ENCODE measurements at regions not wholly inside any gene's neighbourhood (a gene's known extent, or its start where the extent isn't known, plus 50 kb on each side); places are given as distances from the start of the nearest gene placed in this dataset.

DNA sequence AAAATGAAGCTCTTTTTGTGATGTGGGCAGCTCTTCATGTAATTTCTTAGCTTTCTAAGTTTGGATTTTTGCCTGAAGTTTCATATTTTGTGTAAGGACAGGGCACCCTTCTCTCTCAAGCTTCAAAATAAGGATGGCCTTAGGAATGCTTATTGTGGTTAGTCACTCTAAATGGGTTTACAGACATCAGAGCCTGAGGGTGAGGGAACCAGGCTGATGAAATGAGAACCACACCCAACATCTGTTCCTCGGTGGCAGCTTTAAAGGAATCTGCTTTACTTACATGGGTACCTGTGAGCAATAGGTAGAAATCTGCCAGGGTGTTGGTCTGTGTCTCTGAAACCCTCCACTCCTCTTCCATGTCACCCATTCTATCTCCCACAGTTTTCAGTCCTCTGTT, 174.3 kb downstream of the EMX2 start:
- no peak for DNase-seq (ENCODE audit: low spot score)
- no peaks in the 10 kb centered on the region for H3K4me1 Mint-ChIP-seq (ENCODE audit: low read depth)
- H3K9me3 Mint-ChIP-seq: no peaks in the 10 kb centered on the region
- no peaks in the 10 kb centered on the region for H3K36me3 Mint-ChIP-seq (ENCODE audit: low read depth)
- H3K4me3 Mint-ChIP-seq: no peak overlapping the region
- peaks cover 10% of the 10 kb centered on the region for H3K27me3 Mint-ChIP-seq (ENCODE audit: insufficient read depth)
- intact Hi-C loops (cut with micrococcal nuclease): no loop called here
- H3K27ac Mint-ChIP-seq: no peak overlapping the region

DNA sequence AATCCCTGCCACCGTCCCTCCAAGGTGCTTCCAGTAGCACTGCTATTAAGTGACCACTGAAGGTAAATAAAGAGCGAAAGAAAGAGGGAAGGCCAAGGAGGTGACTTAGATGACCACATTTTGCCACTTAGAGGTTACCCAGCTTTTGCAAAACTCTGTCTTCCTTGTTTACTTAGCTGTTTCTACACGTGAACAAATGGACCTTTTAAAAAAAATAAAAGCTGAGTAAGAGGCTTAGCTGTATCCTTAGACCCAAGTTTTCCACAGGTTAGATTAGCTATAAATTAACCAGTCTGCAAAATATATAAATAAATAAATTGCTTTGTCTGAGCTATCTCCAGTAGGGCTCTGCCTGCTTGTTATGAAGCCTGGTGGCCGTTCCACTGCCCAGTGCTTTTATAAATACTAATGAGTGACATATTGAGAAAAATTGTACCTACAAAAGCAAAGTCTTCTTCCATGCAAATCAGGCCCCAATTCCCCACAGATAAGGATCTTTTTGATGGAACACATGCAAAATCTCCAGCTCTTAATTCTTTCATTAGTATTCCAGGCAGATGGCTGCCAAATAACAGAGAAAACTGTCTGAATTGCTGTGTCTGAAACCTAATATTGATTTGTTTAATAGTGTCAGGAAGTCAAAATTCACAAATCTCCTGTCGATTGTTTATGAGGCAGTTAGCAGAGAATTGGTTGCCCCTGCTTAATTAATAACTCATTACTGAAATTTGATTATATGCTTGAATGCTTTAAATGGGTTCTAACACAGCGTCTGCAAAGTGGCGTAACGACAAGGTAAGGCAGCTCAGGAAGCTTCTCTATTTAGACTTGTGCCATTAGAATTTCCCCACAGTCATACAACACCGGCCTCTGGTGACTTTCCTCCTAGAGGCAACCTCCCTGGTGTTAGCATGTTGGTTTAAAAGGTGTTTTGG, 176.7 kb downstream of the EMX2 start:
- Mint-ChIP-seq H3K27me3 (ENCODE audit: insufficient read depth) (peaks cover 6% of the 10 kb centered on the region), H3K4me3 (no peak overlapping the region), H3K27ac (no peak overlapping the region), H3K36me3 (ENCODE audit: low read depth) (no peaks in the 10 kb centered on the region), H3K4me1 (ENCODE audit: low read depth) (no peaks in the 10 kb centered on the region), H3K9me3 (no peaks in the 10 kb centered on the region)
- DNase-seq (ENCODE audit: low spot score): no peak
- intact Hi-C loops (cut with micrococcal nuclease): no loop called here

DNA sequence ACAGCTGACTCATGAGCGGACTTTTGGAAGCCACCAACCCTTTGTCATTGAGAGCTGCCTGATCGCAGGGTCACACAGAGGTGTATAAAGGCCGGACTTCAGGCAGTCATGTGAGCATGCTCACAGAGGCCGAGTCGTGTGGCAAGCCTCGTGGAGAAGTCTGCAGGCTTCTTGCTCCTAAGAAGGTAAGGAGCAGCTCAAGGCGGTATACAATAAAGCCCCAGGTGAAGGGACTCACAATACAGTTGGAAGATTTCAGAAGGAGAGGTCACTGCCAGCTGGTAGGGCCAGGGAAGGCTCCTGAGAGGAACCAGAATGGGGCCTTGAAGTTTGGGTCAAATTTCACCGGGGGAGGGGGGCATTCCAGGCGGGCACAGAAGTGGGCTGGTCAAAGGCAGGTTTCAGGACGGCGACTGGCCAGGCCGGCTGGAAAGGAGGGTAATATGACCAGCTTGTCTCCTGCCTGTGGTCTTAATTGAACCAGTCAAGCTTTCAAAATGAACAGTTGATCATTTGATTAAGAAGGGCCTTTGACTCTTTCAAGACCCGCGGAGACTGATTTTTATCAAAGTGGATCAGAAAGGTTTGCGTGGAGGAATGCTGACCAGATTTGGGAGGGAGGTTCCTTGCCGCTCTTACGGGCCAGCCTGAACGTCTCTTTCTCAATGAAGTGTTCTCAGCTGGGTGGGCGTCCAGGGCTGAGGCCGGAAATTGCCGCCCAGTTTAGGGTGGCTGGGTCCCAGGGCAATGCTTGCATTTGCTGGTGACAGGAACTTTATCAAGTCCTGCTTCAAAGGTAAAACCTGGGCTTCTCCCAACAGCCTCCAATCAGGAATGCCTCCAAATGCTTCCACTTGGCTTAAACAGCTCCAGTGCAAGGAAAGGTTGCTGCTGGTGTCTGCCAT, 178.6 kb downstream of the EMX2 start:
- intact Hi-C loops (cut with micrococcal nuclease): no loop called here
- no peak overlapping the region for H3K4me3 Mint-ChIP-seq
- H3K27ac Mint-ChIP-seq: no peak overlapping the region
- no peaks in the 10 kb centered on the region for H3K36me3 Mint-ChIP-seq (ENCODE audit: low read depth)
- DNase-seq (ENCODE audit: low spot score): no peak
- H3K9me3 Mint-ChIP-seq: no peaks in the 10 kb centered on the region
- H3K4me1 Mint-ChIP-seq (ENCODE audit: low read depth): no peaks in the 10 kb centered on the region
- peaks cover 8% of the 10 kb centered on the region for H3K27me3 Mint-ChIP-seq (ENCODE audit: insufficient read depth)

DNA sequence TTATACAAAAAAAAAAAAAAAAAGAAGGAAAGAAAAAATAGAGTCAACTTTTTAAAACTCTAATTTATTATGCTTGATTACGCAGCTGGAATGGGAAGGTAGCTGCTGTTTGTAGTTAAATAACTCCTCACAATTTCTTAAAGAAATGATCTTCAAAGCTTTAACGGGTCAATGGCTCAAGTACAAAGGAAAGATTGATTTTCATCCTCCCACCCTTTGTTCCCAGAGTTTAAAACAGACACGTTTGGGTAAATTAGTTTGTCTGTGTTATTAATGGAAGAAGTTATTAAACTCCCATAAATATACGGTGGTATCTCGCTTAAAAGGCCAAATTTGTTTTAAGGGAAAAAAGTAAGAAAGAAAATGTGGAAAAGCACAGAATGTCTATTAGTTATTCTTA, 179.3 kb downstream of the EMX2 start:
- Mint-ChIP-seq H3K4me1 (ENCODE audit: low read depth) (no peaks in the 10 kb centered on the region), H3K36me3 (ENCODE audit: low read depth) (no peaks in the 10 kb centered on the region), H3K9me3 (no peaks in the 10 kb centered on the region), H3K4me3 (no peak overlapping the region), H3K27ac (no peak overlapping the region), H3K27me3 (ENCODE audit: insufficient read depth) (peaks cover 8% of the 10 kb centered on the region)
- intact Hi-C loops (cut with micrococcal nuclease): no loop called here
- no peak for DNase-seq (ENCODE audit: low spot score)

DNA sequence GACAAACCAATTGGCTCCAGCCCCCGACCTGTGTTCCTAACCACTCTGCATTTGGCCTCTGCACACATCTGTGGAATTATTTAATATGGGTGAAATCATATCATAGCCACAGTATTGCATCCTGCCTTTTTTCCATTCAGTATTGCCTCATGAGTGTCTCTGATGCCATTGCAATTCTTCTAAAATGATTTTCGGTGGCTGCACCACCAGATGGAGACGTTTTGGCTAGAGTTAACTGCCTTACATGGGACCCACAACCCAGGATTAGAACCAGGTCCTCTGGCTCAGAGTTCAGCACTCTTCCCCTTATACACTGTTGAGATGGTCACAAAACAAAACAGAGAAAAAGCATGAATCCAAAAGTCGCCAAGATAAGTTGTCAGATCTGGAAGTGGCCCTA, 180.8 kb downstream of the EMX2 start:
- intact Hi-C loops (cut with micrococcal nuclease): no loop called here
- Mint-ChIP-seq H3K27me3 (ENCODE audit: insufficient read depth) (peaks cover 8% of the 10 kb centered on the region), H3K9me3 (no peaks in the 10 kb centered on the region), H3K4me3 (no peak overlapping the region), H3K4me1 (ENCODE audit: low read depth) (no peaks in the 10 kb centered on the region), H3K36me3 (ENCODE audit: low read depth) (no peaks in the 10 kb centered on the region), H3K27ac (no peak overlapping the region)
- DNase-seq (ENCODE audit: low spot score): no peak

DNA sequence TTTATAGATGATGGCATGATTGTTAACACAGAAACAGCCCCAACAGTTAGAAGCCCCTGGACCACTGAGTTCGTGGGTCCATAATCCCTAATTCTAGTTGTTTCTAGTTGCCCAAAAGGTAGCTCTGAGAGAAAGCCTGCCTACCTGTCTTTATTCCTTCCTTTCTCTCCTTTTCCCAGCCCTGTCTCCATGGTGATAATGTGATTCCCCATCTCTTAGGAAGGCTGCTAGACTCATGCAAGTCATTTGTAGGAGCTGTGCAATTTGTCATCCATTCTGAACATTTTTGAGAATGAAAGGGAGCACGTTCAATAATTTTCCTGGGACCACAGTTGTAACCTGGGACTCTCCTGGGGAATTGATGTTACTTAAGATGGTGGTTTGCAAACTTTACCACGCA, 183.4 kb downstream of the EMX2 start:
- intact Hi-C loops (cut with micrococcal nuclease): no loop called here
- H3K4me3 Mint-ChIP-seq: no peak overlapping the region
- no peaks in the 10 kb centered on the region for H3K36me3 Mint-ChIP-seq (ENCODE audit: low read depth)
- no peaks in the 10 kb centered on the region for H3K4me1 Mint-ChIP-seq (ENCODE audit: low read depth)
- H3K27me3 Mint-ChIP-seq (ENCODE audit: insufficient read depth): peaks cover 8% of the 10 kb centered on the region
- DNase-seq (ENCODE audit: low spot score): no peak
- no peak overlapping the region for H3K27ac Mint-ChIP-seq
- H3K9me3 Mint-ChIP-seq: no peaks in the 10 kb centered on the region

DNA sequence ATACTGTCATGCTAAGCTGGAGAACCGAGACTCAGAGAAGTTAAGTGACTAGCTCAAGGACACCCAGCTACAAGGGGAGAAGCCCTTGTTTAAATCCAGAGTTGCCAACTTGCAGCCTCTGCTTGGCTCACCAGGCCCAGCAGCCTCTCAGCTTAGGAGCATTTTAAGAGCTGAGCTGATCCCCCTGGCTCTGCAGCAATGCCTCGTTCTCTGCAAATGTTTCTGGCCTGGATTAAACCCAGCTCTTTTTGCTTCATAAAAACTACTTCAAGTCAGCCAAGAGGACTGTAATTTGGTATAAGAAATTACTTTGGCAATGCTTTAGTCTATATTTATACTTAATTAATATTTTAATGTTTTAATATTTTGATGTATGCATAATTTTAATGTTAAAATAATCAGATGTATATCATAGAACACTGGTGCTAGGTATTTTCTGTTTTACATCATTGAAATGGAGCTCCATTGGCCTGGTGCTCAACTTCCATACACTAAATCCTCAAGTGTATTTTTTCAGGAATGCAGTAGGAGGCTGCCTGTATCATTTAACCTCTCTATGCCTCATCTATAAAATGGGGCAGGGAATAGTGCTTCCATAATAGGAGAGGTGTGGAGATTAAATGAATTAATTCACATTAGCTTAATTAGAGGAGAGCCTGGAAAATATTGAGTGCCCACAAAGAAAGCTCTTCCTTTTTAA, 184.2 kb downstream of the EMX2 start:
- H3K9me3 Mint-ChIP-seq: no peaks in the 10 kb centered on the region
- H3K4me3 Mint-ChIP-seq: no peak overlapping the region
- H3K27ac Mint-ChIP-seq: no peak overlapping the region
- intact Hi-C loops (cut with micrococcal nuclease): no loop called here
- peaks cover 6% of the 10 kb centered on the region for H3K27me3 Mint-ChIP-seq (ENCODE audit: insufficient read depth)
- DNase-seq (ENCODE audit: low spot score): no peak
- no peaks in the 10 kb centered on the region for H3K36me3 Mint-ChIP-seq (ENCODE audit: low read depth)
- no peaks in the 10 kb centered on the region for H3K4me1 Mint-ChIP-seq (ENCODE audit: low read depth)

DNA sequence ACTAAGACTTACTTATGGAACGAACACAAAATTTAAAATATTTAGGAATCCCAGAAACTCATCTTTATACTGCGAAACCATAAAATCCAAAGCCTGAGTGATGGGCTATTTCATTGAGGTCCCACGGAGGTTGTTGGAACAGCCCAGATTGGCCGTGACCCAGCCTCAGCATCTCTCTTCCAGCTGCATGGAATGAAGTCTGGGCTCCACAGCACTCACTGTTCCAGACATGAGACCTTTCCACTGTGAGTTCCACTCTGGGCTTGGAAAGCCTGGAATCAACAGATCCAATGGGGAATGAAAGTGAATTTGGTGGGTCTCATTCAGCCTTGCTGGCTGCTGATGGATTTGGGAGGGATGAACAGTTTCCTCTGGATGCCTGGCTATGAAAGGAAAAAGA, 184.9 kb downstream of the EMX2 start:
- Mint-ChIP-seq H3K27me3 (ENCODE audit: insufficient read depth) (peaks cover 11% of the 10 kb centered on the region), H3K36me3 (ENCODE audit: low read depth) (no peaks in the 10 kb centered on the region)

DNA sequence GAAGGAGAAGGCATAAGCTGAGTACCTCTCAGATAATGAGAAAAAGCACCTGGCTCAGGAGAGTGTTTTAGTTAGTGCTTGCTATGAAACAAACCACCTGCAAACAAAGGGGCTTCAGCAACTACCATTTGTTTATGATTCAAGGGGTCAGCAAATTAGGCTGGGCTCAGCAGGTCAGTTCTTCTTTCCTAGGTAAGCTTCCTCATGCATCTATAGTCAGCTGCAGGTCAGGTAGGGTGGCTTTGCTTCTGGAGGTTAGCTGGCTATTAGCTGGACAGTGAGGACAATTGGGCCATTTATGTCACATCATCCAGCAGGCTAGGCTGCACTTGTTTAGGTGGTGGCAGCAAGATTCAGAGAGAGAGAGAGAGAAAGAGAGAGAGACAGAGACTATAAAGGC, 185.5 kb downstream of the EMX2 start:
- H3K36me3 Mint-ChIP-seq (ENCODE audit: low read depth): no peaks in the 10 kb centered on the region
- no peak overlapping the region for H3K27ac Mint-ChIP-seq
- H3K4me3 Mint-ChIP-seq: no peak overlapping the region
- peaks cover 13% of the 10 kb centered on the region for H3K27me3 Mint-ChIP-seq (ENCODE audit: insufficient read depth)
- DNase-seq (ENCODE audit: low spot score): no peak
- no peaks in the 10 kb centered on the region for H3K9me3 Mint-ChIP-seq
- intact Hi-C loops (cut with micrococcal nuclease): no loop called here
- H3K4me1 Mint-ChIP-seq (ENCODE audit: low read depth): no peaks in the 10 kb centered on the region

More for the DNA sequence above, 184.9 kb downstream of the EMX2 start:
- intact Hi-C loops (cut with micrococcal nuclease): no loop called here
- Mint-ChIP-seq H3K9me3 (no peaks in the 10 kb centered on the region), H3K4me1 (ENCODE audit: low read depth) (no peaks in the 10 kb centered on the region), H3K4me3 (no peak overlapping the region), H3K27ac (no peak overlapping the region)
- no peak for DNase-seq (ENCODE audit: low spot score)

DNA sequence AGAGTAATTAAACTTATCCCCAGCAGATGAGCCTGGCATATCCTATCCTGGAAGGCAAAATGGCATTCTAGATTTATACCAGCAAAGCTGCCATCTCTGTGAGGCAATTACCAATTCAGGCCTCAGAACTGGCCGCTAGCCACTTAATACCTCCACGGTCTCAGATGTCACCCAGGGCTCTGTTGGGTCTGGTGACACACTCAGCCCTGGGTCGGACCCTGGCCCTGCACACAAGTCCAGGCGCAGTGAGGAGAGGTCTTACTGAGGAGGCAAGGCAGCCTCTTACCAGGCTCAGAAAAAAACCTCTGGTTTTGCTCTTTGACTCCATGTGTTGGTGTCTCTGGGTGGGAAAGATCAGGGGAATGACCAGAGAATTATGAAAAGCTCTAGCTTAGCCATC, 186.6 kb downstream of the EMX2 start:
- Mint-ChIP-seq H3K36me3 (ENCODE audit: low read depth) (no peaks in the 10 kb centered on the region), H3K4me1 (ENCODE audit: low read depth) (no peaks in the 10 kb centered on the region), H3K27me3 (ENCODE audit: insufficient read depth) (peaks cover 20% of the 10 kb centered on the region), H3K9me3 (no peaks in the 10 kb centered on the region), H3K27ac (no peak overlapping the region), H3K4me3 (no peak overlapping the region)
- DNase-seq (ENCODE audit: low spot score): no peak
- intact Hi-C loops (cut with micrococcal nuclease): no loop called here

DNA sequence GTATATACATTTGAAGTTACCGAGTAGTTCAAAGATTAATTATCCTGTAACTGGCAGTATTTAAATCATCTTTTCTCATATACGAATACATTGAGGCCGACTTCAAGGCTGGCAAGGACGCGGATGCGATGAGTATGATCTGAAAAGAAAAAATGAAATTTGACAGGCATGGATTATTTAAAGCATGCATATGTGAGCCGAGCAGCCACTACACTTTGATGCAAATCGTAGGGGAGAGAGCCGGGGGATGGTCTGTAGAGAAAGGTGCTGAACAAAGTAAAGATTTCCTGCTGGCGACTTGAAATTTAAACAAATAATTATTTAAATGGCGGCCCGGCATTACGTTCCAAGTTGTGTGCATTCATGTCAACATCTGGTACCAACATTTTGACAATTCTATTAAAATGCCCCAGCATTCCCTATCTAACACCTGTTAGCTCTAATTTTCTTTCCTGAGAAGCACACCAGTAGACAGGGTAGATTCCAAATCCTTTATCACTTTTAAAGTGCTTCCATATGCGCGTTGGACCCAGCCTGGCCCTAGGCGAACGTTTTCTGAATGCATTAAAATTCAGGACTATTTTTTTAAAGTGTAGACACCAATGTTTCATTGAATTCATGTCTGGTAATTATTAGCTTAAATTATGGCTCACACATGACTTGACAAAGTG, 188.7 kb downstream of the EMX2 start:
- no peak for DNase-seq (ENCODE audit: low spot score)
- no peak overlapping the region for H3K4me3 Mint-ChIP-seq
- no peaks in the 10 kb centered on the region for H3K9me3 Mint-ChIP-seq
- intact Hi-C loops (cut with micrococcal nuclease): loop anchor here (10.0 kb wide), 1 partner anchor 196 kb away; no protein-coding TSS in a partner anchor
- H3K27ac Mint-ChIP-seq: no peak overlapping the region
- no peaks in the 10 kb centered on the region for H3K36me3 Mint-ChIP-seq (ENCODE audit: low read depth)
- peaks cover 32% of the 10 kb centered on the region for H3K27me3 Mint-ChIP-seq (ENCODE audit: insufficient read depth)
- H3K4me1 Mint-ChIP-seq (ENCODE audit: low read depth): no peaks in the 10 kb centered on the region

DNA sequence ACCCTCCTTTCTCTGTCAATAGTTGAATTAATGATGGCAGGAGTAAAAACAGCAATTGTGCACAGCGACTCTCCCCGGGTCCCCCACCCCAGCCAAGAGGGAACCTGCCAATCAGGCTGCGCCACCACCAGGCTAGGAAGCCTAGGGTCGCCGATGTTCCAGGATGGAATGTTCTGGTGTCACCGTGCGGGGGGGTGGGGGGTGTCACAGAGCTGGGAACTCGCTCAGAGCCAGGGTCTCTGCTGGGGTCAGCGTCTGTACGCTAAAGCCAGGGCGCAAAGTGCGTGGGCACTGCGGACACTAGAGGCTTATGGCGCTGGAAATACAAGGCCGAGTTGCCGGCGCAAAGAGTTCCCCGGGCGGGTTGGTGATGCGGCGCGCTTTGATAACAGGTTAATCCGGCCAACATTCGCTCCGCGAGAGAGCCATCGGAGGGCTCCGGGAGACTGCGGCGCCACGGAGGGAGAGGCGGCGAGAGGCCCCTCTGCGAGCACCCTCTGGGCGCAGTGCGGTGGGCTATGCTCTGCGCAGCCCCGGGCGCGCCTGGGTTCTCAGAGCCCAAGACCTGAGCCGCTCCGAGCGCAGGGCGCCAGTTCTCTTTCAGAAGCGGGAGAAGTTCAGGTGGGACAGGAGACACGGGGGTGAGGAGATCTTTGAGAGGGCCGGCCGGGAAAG, 192.3 kb downstream of the EMX2 start:
- Mint-ChIP-seq H3K27me3 (ENCODE audit: insufficient read depth) (peaks cover 38% of the 10 kb centered on the region), H3K9me3 (no peaks in the 10 kb centered on the region), H3K4me1 (ENCODE audit: low read depth) (no peaks in the 10 kb centered on the region), H3K36me3 (ENCODE audit: low read depth) (no peaks in the 10 kb centered on the region), H3K27ac (no peak overlapping the region), H3K4me3 (no peak overlapping the region)
- intact Hi-C loops (cut with micrococcal nuclease): loop anchor here (2.0 to 10.0 kb wide), 2 partner anchors 200 to 506 kb away; no protein-coding TSS in a partner anchor
- no peak for DNase-seq (ENCODE audit: low spot score)

All from activated T-helper 1 cell treated with anti-CD3 and anti-CD28 coated beads, Interleukin-12 subunit alpha, Interleukin-12 subunit beta, Interleukin-2, Interleukin-4 antibody, amounts not matched to agents 30 ng/mL and 10 ng/mL and 1 ng/mL, durations not matched to agents 14 hours and 24 hours and 36 hours (primary cell).